ENCODE measurements at regions not wholly inside any gene's neighbourhood (a gene's known extent, or its start where the extent isn't known, plus 50 kb on each side); places are given as distances from the start of the nearest gene placed in this dataset.

GRCh38 chr9:75539523-75539922 lies 350.9 kb upstream of the PCSK5 start:
- Histone ChIP-seq H3K4me3 (ENCODE audit: low read depth in 1 of 3, low read length in 3 of 3) (no peak overlapping the region), H3K4me1 (ENCODE audit: control insufficient read depth in 4 of 4, insufficient read depth in 4 of 4, low read length in 3 of 4) (no peaks in the 10 kb centered on the region), H3K9me3 (ENCODE audit: control insufficient read depth in 4 of 4, low read length in 3 of 4) (no peaks in the 10 kb centered on the region), H3K27ac (ENCODE audit: low read depth in 1 of 2, low read length in 2 of 2) (no peak overlapping the region), H3K27me3 (ENCODE audit: control insufficient read depth in 4 of 4, insufficient read depth in 4 of 4, low read length in 3 of 4) (no peaks in the 10 kb centered on the region), H3K36me3 (ENCODE audit: control insufficient read depth in 4 of 4, insufficient read depth in 3 of 4, low read depth in 1 of 4, low read length in 3 of 4) (no peaks in the 10 kb centered on the region), H3K9ac (ENCODE audit: low read depth in 1 of 2, low read length in 2 of 2) (no peak overlapping the region)
- no peak for DNase-seq (ENCODE audit: low spot score)
- TF ChIP-seq TAF1 (conservative IDR thresholded peaks at IDR 0.05) (no peak), GABPA (IDR thresholded peaks at IDR 0.05 in 1 of 2, conservative IDR thresholded peaks at IDR 0.05 in 1 of 2) (no peak), HNF4A (conservative IDR thresholded peaks at IDR 0.05) (no peak), NR2F2 (IDR thresholded peaks at IDR 0.05) (no peak), SP1 (IDR thresholded peaks at IDR 0.05) (no peak), HNF4G (IDR thresholded peaks at IDR 0.05) (no peak), EGR1 (IDR thresholded peaks at IDR 0.05; ENCODE audit: low read depth in 2 of 2) (no peak)
- TF ChIP-seq, protein P1, sequence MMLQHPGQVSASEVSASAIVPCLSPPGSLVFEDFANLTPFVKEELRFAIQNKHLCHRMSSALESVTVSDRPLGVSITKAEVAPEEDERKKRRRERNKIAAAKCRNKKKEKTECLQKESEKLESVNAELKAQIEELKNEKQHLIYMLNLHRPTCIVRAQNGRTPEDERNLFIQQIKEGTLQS (IDR thresholded peaks at IDR 0.05), result no peak
- WGBS, result 85% methylated on average over 1 of the region's 1 CpG

DNA sequence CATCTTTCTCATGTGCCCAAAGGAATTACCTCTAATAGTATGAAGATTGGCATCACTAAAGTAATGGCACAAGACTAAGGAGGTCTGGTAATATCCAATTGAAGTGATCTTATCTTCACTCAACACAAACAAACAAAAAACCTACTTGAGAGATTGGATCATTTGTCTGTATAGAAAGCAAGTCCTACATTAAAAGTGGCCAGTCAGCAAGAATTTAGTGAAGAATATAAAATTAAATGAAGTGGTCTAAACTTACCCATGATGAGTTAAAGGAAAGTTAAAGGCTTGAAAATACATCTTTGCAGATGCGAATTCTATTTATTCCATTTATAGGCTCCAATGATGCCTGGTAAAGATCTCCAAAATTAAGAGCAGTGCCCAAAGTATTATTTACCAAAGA lies 350.3 kb upstream of the PCSK5 start:
- Histone ChIP-seq H3K27ac (ENCODE audit: low read depth in 1 of 2, low read length in 2 of 2) (no peak overlapping the region), H3K27me3 (ENCODE audit: control insufficient read depth in 4 of 4, insufficient read depth in 4 of 4, low read length in 3 of 4) (no peaks in the 10 kb centered on the region), H3K9me3 (ENCODE audit: control insufficient read depth in 4 of 4, low read length in 3 of 4) (no peaks in the 10 kb centered on the region), H3K9ac (ENCODE audit: low read depth in 1 of 2, low read length in 2 of 2) (no peak overlapping the region), H3K4me3 (ENCODE audit: low read depth in 1 of 3, low read length in 3 of 3) (no peak overlapping the region), H3K4me1 (ENCODE audit: control insufficient read depth in 4 of 4, insufficient read depth in 4 of 4, low read length in 3 of 4) (no peaks in the 10 kb centered on the region), H3K36me3 (ENCODE audit: control insufficient read depth in 4 of 4, insufficient read depth in 3 of 4, low read depth in 1 of 4, low read length in 3 of 4) (no peaks in the 10 kb centered on the region)
- no peak for TF ChIP-seq EGR1 (IDR thresholded peaks at IDR 0.05; ENCODE audit: low read depth in 2 of 2)
- TF ChIP-seq HNF4A (conservative IDR thresholded peaks at IDR 0.05), result no peak
- no peak for TF ChIP-seq RAD21 (IDR thresholded peaks at IDR 0.05)
- TF ChIP-seq, protein P2, sequence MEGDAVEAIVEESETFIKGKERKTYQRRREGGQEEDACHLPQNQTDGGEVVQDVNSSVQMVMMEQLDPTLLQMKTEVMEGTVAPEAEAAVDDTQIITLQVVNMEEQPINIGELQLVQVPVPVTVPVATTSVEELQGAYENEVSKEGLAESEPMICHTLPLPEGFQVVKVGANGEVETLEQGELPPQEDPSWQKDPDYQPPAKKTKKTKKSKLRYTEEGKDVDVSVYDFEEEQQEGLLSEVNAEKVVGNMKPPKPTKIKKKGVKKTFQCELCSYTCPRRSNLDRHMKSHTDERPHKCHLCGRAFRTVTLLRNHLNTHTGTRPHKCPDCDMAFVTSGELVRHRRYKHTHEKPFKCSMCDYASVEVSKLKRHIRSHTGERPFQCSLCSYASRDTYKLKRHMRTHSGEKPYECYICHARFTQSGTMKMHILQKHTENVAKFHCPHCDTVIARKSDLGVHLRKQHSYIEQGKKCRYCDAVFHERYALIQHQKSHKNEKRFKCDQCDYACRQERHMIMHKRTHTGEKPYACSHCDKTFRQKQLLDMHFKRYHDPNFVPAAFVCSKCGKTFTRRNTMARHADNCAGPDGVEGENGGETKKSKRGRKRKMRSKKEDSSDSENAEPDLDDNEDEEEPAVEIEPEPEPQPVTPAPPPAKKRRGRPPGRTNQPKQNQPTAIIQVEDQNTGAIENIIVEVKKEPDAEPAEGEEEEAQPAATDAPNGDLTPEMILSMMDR (IDR thresholded peaks at IDR 0.05; ENCODE audit: low read depth, low read length, missing input control), result no peak
- TF ChIP-seq FOXA2 (IDR thresholded peaks at IDR 0.05), result no peak
- TF ChIP-seq MAX (IDR thresholded peaks at IDR 0.05), result no peak
- DNase-seq (ENCODE audit: low spot score), result no peak
- WGBS, result 96% methylated on average over 1 of the region's 1 CpG

DNA sequence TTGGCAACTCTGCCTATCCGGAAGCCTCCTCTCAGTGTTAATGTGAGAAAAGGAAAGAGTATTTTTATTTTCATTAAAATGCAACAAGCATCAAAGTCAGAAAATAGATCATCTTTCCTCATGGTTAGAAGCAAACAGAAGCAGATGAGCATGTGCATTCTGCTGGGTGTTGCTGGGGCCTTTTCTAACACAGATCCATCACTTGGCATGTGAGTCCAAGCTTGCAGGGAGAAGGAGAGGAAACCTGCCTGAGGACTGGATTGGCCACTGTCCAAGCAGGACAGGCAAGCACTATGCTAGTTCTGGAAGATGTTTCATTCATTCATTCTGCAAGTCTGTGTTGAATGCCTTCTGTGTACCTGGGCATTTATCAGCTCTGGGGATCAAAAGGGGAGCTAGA lies 348.7 kb upstream of the PCSK5 start:
- H3K4me3 ChIP-seq (ENCODE audit: low read depth in 1 of 3, low read length in 3 of 3), result no peak overlapping the region
- H3K9me3 ChIP-seq (ENCODE audit: control insufficient read depth in 4 of 4, low read length in 3 of 4), result no peaks in the 10 kb centered on the region
- DNase-seq (ENCODE audit: low spot score), result no peak
- H3K4me1 ChIP-seq (ENCODE audit: control insufficient read depth in 4 of 4, insufficient read depth in 4 of 4, low read length in 3 of 4), result no peaks in the 10 kb centered on the region
- H3K36me3 ChIP-seq (ENCODE audit: control insufficient read depth in 4 of 4, insufficient read depth in 3 of 4, low read depth in 1 of 4, low read length in 3 of 4), result no peaks in the 10 kb centered on the region
- H3K27me3 ChIP-seq (ENCODE audit: control insufficient read depth in 4 of 4, insufficient read depth in 4 of 4, low read length in 3 of 4), result no peaks in the 10 kb centered on the region
- H3K27ac ChIP-seq (ENCODE audit: low read depth in 1 of 2, low read length in 2 of 2), result no peak overlapping the region
- H3K9ac ChIP-seq (ENCODE audit: low read depth in 1 of 2, low read length in 2 of 2), result no peak overlapping the region
- 82% methylated on average over 1 of the region's 1 CpG for WGBS
- TF ChIP-seq RAD21 (IDR thresholded peaks at IDR 0.05) (no peak), GABPA (IDR thresholded peaks at IDR 0.05 in 1 of 2, conservative IDR thresholded peaks at IDR 0.05 in 1 of 2) (no peak), YY1 (IDR thresholded peaks at IDR 0.05) (no peak), HNF4A (conservative IDR thresholded peaks at IDR 0.05) (no peak), EGR1 (IDR thresholded peaks at IDR 0.05; ENCODE audit: low read depth in 2 of 2) (no peak), HNF4G (IDR thresholded peaks at IDR 0.05) (no peak), ZBTB33 (IDR thresholded peaks at IDR 0.05) (no peak), TAF1 (conservative IDR thresholded peaks at IDR 0.05) (no peak), MAX (IDR thresholded peaks at IDR 0.05) (no peak), SP1 (IDR thresholded peaks at IDR 0.05) (no peak), RXRA (IDR thresholded peaks at IDR 0.05) (no peak), FOXA1 (IDR thresholded peaks at IDR 0.05) (no peak)
- TF ChIP-seq, protein P2 (IDR thresholded peaks at IDR 0.05; ENCODE audit: low read depth, low read length, missing input control), result no peak
- TF ChIP-seq, protein P1 (IDR thresholded peaks at IDR 0.05), result no peak

All from liver (tissue), 8 donors.